Stimulated activated CD4-positive, alpha-beta T cell treated with anti-CD3 and anti-CD28 coated beads, Interleukin-1b, Interleukin-23, amount 100 ng/mL, for 4 hours (primary cell): ENCODE measurements at regions not wholly inside any gene's neighbourhood (a gene's known extent, or its start where the extent isn't known, plus 50 kb on each side); places are given as distances from the start of the nearest gene placed in this dataset.

ENCODE experiments used
- DNase-seq, 2 donors: peaks; one replicate each; pipeline ENCODE4 v3.0.0-alpha.2; 2020; ENCODE audit warnings: low read depth in 2 of 2

GRCh38 chr6:145313041-145313855 is 422.1 kb downstream of the EPM2A start:
- no peak for DNase-seq

DNA sequence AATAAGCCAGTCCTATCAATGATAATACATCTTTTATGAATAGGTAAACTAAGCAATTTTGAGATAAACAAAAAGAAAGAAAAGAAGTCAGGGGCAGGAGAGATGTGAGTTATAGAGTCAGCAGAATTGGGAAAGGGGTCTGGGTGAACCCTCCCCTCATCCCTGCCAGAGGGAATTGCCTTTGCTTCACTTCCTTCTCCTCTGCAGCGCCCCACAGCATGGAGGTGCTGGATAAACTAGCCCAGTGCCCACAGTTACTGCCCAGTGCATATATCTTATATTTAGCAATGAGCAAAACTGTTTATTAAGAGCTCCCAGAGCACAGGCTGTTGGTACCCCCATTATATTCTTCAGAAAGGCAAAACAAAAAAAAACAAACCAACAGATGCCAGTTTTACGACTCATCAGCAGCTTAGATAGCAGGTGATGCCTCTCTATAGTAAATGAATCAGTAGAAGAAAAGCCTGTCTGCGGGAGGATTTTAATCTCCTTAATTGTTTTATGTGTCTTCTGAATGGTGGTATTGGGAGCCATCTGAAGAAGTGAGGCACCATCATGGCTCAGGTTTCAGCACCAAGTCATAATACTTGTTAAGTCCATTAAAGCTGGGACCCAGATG is 419.2 kb downstream of the EPM2A start:
- no peak for DNase-seq

- DNase-seq, result no peak
Measured at GRCh38 chr6:145318952-145319351, 416.4 kb downstream of the EPM2A start.

DNA sequence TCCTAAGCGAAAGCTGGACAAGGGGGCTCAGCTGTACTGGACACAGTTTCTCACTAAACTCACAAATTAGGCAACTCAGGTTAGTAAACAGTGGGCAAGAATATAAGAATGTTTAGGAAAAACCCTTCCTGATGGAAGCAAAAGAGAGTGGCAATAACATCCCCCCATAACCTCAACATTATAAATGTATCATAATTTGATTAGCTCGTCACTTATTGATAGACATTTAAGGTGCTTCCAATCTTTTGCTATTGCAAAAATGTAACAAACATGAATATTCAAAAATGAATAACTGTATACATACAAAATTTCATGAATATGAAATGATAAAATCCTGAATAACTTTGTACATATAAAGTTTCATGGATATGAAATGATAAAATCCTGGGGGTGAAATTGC is 415.7 kb downstream of the EPM2A start:
- no peak for DNase-seq

GRCh38 chr6:145323646-145324045 is 411.7 kb downstream of the EPM2A start:
- DNase-seq, result no peak

GRCh38 chr6:145327586-145327985 is 407.7 kb downstream of the EPM2A start:
- DNase-seq, result no peak

- DNase-seq, result no peak
Measured at GRCh38 chr6:145329257-145329656, 406.1 kb downstream of the EPM2A start.

DNA sequence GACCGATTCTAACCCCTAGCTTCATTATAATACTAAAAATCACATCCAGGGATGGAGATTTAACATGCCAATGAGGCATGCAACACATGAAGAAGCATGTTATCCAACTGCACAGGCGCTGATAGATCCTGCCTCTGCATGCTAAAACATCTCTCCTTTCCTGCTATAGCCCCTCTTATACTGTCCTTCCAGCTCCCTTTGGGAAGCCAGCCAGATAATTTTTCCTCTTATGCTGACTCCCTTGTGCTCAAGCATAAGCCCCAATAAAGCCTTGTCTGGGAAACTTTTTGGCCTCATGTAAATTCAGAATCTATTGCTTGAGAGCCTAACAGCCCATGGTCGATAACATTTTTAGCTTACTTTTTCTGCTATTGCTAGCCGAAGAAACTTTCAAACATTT is 404.3 kb downstream of the EPM2A start:
- DNase-seq, result no peak

DNA sequence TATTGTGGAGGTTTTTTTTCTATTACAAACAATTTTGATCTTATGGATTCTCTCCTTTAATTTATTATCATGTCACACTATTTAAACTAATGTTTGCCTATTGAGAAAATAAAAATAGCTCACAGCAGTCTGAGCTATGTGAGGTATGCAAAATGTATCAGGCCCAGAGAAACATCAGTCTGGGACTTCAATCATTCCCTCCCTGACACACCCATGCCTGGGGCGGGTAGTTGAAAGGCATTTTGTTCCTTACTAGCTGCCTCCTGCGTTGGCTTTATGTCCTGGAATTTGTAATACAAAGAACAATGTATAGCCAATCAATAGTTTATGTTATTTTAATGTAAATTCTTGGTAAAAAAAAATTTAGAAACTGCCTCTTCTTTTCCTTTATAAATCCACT is 403.3 kb downstream of the EPM2A start:
- no peak for DNase-seq

GRCh38 chr6:145336119-145336518 is 399.2 kb downstream of the EPM2A start:
- no peak for DNase-seq

DNA sequence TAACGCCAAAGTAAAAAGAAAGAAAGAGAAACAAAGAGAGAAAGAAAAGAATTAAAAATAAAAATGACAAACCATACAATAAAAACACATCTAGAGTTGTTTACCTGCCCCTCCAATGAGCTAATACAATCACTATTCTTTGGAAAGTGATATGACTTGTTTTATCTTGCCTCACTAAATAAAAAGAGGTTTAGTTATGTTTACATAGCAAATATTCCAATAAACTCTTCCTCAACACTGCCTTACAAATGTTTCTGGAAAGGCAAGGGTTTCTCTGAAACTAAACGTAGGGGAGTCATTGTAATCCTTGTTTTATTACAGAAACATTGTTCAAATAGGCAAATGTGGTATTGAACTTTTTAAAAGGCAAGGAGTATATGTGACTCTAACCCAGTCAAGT is 396.2 kb downstream of the EPM2A start:
- no peak for DNase-seq

- no peak for DNase-seq
Measured at GRCh38 chr6:145340256-145340655, 395.1 kb downstream of the EPM2A start.

DNA sequence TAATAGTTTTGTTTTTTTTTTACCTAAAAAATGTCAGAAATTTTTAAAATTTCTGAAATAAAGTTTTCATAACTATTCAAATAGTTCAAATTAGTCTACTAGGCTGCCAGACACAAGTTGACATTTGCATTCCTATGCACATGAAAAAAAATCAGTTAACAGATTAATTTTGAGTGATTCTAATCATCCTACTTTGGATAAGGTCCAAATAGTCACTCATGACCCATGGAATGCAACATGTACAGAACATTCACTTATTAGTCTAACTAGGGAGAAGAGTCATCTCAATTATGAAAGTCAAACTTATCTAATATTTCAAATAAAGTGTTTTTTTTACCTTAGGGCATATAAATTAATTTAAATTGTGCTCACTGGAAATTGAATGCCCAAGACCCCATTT is 390.2 kb downstream of the EPM2A start:
- no peak for DNase-seq

GRCh38 chr6:145347216-145347615 is 388.1 kb downstream of the EPM2A start:
- no peak for DNase-seq

GRCh38 chr6:145349950-145350510 is 385.3 kb downstream of the EPM2A start:
- no peak for DNase-seq

- DNase-seq, result no peak
Measured at GRCh38 chr6:145350928-145351327, 384.4 kb downstream of the EPM2A start.

DNA sequence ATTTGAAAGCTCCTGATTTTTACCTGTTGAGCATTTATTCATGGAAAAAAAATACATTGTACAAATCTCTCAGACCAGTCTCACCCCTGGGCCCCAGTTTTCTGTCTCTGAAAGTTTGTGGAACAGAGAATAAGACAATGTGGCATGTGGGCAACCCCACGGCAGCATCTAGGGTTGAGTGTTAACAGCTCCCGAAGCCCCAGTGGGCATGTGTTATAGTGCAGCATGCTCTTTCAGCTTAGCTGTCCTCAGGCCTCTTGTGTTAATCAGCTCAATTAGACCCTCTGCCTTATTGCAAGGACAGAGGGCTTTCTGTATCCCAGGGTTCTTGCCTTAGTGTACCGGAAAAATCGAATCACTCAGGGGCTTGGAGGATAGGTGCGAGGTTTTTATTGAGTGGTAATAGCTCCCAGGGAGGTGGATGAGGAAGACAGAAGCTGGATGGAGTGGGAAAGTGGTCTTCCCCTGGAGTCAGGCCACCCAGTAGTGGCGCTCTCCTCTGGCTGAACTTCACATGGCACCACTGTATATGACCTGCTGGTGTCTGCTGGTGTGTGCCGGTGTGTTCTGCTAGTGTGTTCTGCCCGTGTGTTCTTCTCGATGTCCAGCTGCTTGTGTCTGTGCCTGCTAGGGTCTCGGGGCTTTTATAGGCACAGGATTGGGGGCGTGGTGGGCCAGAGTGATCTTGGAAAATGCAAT is 382.8 kb downstream of the EPM2A start:
- DNase-seq, result no peak

DNA sequence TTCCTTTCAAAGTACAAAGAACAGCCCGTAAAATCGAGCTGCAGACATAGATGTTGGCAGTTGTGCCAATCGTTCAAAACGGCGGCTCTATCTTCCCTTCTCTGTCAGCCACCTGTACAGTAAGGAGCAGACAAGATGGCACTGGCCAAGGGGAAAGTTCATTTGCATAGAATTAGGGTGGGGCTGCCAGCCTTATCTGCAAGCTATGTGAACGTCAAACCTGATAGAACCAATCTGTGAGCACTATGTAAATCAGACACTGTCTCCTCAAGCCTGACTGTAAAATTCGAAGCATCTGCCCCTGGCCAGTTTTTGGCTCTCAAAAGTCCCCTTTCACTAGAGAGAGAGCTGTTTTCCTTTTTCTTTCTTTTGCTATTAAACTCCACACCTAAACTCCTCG is 374.5 kb downstream of the EPM2A start:
- no peak for DNase-seq

DNA sequence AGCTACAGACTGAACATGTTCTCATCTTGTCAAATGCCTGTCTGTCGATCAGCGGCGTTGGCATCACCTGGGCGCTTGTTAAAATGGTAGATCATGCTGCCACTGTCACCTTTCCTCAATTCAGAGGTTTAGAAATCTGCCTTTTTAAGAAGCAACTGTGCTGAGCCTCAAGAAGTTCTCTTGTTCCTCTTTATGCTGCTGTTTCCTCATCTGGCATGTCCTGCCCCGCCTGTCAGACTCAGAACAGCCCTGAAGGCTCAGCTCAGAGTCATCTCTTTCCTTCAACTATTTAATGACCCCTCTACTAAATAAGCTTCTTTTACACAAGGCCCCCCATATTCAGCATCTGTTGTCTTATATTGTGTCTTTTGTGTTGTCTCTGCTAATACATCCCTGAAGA is 368.2 kb downstream of the EPM2A start:
- no peak for DNase-seq

- no peak for DNase-seq
Measured at GRCh38 chr6:145368075-145368474, 367.2 kb downstream of the EPM2A start.

- DNase-seq, result no peak
Measured at GRCh38 chr6:145370559-145370958, 364.8 kb downstream of the EPM2A start.

GRCh38 chr6:145372671-145373151 is 362.6 kb downstream of the EPM2A start:
- no peak for DNase-seq
